GM10266 (cell line): ENCODE measurements at regions not wholly inside any gene's neighbourhood (a gene's known extent, or its start where the extent isn't known, plus 50 kb on each side); places are given as distances from the start of the nearest gene placed in this dataset.

Source experiments
- DNase-seq: peaks from one replicate; pipeline ENCODE4 v3.0.0; 2012; ENCODE audit errors: extremely low spot score
- CTCF ChIP-seq: IDR thresholded peaks from 2 replicates; pipeline ENCODE4 v1.5.1; 2012; ENCODE audit warnings: mild to moderate bottlenecking, low read depth; ENCODE audit not compliant: control insufficient read depth, insufficient read depth; ENCODE audit errors: missing control alignments

GRCh38 chr5:167263185-167263584 is 1028.3 kb upstream of the WWC1 start:
- DNase-seq, result no peak
- no peak for TF ChIP-seq CTCF

DNA sequence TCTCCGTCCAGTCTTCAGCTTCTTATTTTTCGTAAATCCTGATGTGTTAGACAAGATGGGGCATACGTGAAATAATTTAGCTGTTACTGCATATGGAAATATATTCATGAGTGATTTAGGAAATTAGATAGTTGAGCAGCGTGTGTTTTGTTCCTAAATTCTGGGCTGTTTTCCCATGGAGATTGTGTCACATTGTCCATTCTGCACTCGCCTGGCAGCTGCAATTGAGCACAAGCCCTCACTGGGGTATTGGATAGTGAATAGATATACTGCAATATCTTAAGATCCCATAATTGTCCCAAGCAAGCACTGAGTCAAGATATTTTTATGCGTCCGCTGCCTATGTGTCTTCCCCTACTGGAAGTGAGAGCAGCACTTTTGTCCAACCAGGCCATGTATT is 1027.1 kb upstream of the WWC1 start:
- no peak for DNase-seq
- no peak for TF ChIP-seq CTCF

GRCh38 chr5:167268337-167268736 is 1023.1 kb upstream of the WWC1 start:
- no peak for TF ChIP-seq CTCF

DNA sequence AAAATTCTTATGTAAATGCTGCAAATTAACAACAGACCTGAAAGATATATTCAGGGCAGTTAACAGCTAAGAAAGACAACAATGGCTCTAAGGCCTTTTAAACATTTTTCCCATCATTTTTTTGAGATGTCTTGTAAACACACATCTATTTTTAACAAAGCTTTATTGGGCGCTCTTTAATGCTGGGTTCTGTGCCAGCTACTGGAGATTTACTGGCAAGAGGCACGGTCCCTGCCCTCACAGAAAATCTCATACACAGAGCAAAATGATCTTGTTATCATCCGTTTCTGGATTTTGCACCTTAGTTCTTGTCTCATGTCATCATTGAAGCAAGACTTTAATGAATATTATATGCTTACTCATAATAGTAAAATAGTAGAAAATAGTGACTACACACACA is 1022.3 kb upstream of the WWC1 start:
- no peak for DNase-seq
- no peak for TF ChIP-seq CTCF

More at GRCh38 chr5:167268337-167268736, 1023.1 kb upstream of the WWC1 start:
- DNase-seq, result no peak

- no peak for DNase-seq
- no peak for TF ChIP-seq CTCF
Measured at GRCh38 chr5:167271081-167271480, 1020.4 kb upstream of the WWC1 start.

DNA sequence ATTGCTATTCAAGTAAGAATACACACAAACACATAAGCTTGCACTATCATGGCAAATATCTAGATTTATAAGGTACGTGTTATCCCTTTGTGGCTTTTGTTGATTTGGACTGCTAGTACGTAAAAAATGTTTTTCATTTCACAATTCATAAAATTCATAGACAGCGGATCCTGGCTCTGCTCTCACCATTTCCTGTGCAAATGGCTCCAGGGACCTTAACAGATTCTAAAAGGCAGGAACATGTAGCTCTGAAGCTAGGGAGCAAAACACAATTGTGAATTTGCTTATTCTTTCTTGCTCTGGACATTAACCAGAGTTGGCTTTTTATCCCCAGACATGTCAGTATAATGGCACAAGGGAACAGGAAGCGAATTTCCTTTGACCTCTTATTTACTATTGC is 1019.9 kb upstream of the WWC1 start:
- no peak for TF ChIP-seq CTCF
- DNase-seq, result no peak

- no peak for TF ChIP-seq CTCF
- DNase-seq, result no peak
Measured at GRCh38 chr5:167280111-167280510, 1011.3 kb upstream of the WWC1 start.
